ENCODE measurements at regions not wholly inside any gene's neighbourhood (a gene's known extent, or its start where the extent isn't known, plus 50 kb on each side); places are given as distances from the start of the nearest gene placed in this dataset.

- no peaks in the 10 kb centered on the region for H3K36me3 ChIP-seq (ENCODE audit: insufficient read depth)
- H3K4me3 ChIP-seq (IDR thresholded peaks at IDR 0.05; ENCODE audit: insufficient read depth, low read depth, low read length): no peak overlapping the region
- H3K9ac ChIP-seq: no peak overlapping the region
- no peak overlapping the region for H3K27ac ChIP-seq
- H3K79me2 ChIP-seq (ENCODE audit: insufficient read depth, low read depth): no peaks in the 10 kb centered on the region
- peak overlapping the region; percentile 62 for H2AFZ ChIP-seq (ENCODE audit: low read depth)
- H3K4me1 ChIP-seq (ENCODE audit: low read depth, poor library complexity, severe bottlenecking): peaks cover 11% of the 10 kb centered on the region
- no peaks in the 10 kb centered on the region for H3K27me3 ChIP-seq (ENCODE audit: insufficient read depth, low read depth)
- peak; percentile 95 for TF ChIP-seq CTCF (conservative IDR thresholded peaks at IDR 0.05; ENCODE audit: low read depth, low read length)
- H4K20me1 ChIP-seq (ENCODE audit: insufficient read depth): no peaks in the 10 kb centered on the region
- H3K4me2 ChIP-seq: peak overlapping the region; percentile 26; the same call in 1 of the 2 replicates
These were observed 81.9 kb upstream of the CALN1 start for GRCh38 chr7:72493850-72494661.

DNA sequence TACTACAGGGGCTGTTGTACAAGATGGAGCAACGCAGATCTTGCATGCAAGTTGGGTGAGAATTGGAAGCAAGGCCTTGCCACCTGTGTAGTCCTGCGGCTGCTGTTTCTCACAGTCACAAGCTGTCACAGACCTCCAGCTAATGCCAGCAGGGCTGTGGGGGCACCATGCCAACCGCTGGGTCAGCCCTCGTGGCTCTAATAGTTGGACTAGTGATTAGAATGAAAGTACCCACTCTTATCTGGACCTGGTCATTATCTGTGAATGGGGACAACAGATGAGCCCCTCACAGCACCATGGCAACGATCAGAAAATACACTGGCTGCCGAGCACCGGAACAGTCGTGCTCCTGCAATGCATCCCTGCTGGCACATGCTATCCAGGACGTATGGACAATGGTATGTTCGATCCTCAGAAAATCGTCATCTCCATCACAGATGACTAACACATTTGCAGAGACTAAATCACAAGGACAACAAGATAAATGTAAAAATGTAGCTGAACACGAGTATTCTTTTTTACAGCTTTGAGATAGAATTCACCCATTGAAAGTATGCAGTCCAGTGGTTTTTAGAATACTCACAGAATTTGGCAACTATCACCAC lies 80.4 kb upstream of the CALN1 start:
- Histone ChIP-seq H4K20me1 (ENCODE audit: insufficient read depth) (no peaks in the 10 kb centered on the region), H3K9ac (no peak overlapping the region)

GRCh38 chr7:72490301-72490700 lies 78.2 kb upstream of the CALN1 start:
- no peak overlapping the region for H3K4me3 ChIP-seq (IDR thresholded peaks at IDR 0.05; ENCODE audit: insufficient read depth, low read depth, low read length)
- H3K79me2 ChIP-seq (ENCODE audit: insufficient read depth, low read depth): no peaks in the 10 kb centered on the region
- no peak overlapping the region for H3K27ac ChIP-seq
- peaks cover 11% of the 10 kb centered on the region for H3K4me1 ChIP-seq (ENCODE audit: low read depth, poor library complexity, severe bottlenecking)
- no peak overlapping the region for H3K4me2 ChIP-seq
- no peak overlapping the region for H3K9ac ChIP-seq
- H4K20me1 ChIP-seq (ENCODE audit: insufficient read depth): no peaks in the 10 kb centered on the region
- H3K36me3 ChIP-seq (ENCODE audit: insufficient read depth): no peaks in the 10 kb centered on the region
- no peak overlapping the region for H2AFZ ChIP-seq (ENCODE audit: low read depth)
- H3K27me3 ChIP-seq (ENCODE audit: insufficient read depth, low read depth): no peaks in the 10 kb centered on the region
- TF ChIP-seq CTCF (conservative IDR thresholded peaks at IDR 0.05; ENCODE audit: low read depth, low read length): no peak

More for the DNA sequence above, 80.4 kb upstream of the CALN1 start:
- no peaks in the 10 kb centered on the region for H3K79me2 ChIP-seq (ENCODE audit: insufficient read depth, low read depth)
- no peak overlapping the region for H2AFZ ChIP-seq (ENCODE audit: low read depth)
- H3K36me3 ChIP-seq (ENCODE audit: insufficient read depth): no peaks in the 10 kb centered on the region
- peaks cover 11% of the 10 kb centered on the region for H3K4me1 ChIP-seq (ENCODE audit: low read depth, poor library complexity, severe bottlenecking)
- TF ChIP-seq CTCF (conservative IDR thresholded peaks at IDR 0.05; ENCODE audit: low read depth, low read length): no peak
- no peak overlapping the region for H3K4me2 ChIP-seq
- no peak overlapping the region for H3K27ac ChIP-seq
- no peak overlapping the region for H3K4me3 ChIP-seq (IDR thresholded peaks at IDR 0.05; ENCODE audit: insufficient read depth, low read depth, low read length)
- H3K27me3 ChIP-seq (ENCODE audit: insufficient read depth, low read depth): no peaks in the 10 kb centered on the region

DNA sequence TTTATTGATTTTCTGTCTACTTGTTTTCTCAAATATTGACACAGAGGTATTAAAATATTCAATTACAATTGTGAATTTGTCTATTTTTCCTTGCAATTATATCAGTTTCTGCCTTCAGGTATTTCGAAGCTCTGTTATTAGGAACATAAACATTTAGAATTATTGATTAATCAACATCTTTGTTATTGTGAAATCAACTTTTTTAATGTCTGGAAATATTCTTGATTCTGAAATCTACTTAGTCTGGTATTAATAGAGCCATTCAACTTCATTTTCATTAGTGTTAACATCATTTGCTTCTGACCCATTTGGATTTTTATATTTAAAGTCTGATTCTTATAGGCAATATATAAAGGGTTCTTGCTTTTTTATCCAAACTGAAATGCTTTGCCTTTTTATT lies 69.8 kb upstream of the CALN1 start:
- no peak overlapping the region for H3K9ac ChIP-seq
- H3K27me3 ChIP-seq (ENCODE audit: insufficient read depth, low read depth): no peaks in the 10 kb centered on the region
- H3K4me3 ChIP-seq (IDR thresholded peaks at IDR 0.05; ENCODE audit: insufficient read depth, low read depth, low read length): no peak overlapping the region
- H4K20me1 ChIP-seq (ENCODE audit: insufficient read depth): no peaks in the 10 kb centered on the region
- no peaks in the 10 kb centered on the region for H3K36me3 ChIP-seq (ENCODE audit: insufficient read depth)
- no peak overlapping the region for H3K4me2 ChIP-seq
- no peak overlapping the region for H2AFZ ChIP-seq (ENCODE audit: low read depth)
- H3K79me2 ChIP-seq (ENCODE audit: insufficient read depth, low read depth): no peaks in the 10 kb centered on the region
- no peak for TF ChIP-seq CTCF (conservative IDR thresholded peaks at IDR 0.05; ENCODE audit: low read depth, low read length)
- no peak overlapping the region for H3K27ac ChIP-seq
- no peaks in the 10 kb centered on the region for H3K4me1 ChIP-seq (ENCODE audit: low read depth, poor library complexity, severe bottlenecking)
